MM.1S (cell line): ENCODE measurements at regions not wholly inside any gene's neighbourhood (a gene's known extent, or its start where the extent isn't known, plus 50 kb on each side); places are given as distances from the start of the nearest gene placed in this dataset.

Experiments
- EZH2phosphoT487 ChIP-seq: fragments of 300-600 bp; sonication (generic); IDR thresholded peaks from 2 replicates; pipeline ENCODE4 v1.6.1; 2018; ENCODE audit warnings: antibody characterized with exemption, low read length
- TF ChIP-seq, protein P1 (sequence below): fragments of 300-600 bp; sonication (generic); IDR thresholded peaks from 2 replicates; pipeline ENCODE4 v1.5.1; 2016; ENCODE audit warnings: antibody characterized with exemption, low read length, mixed read lengths

- no peak for TF ChIP-seq EZH2phosphoT487
- TF ChIP-seq, protein P1, sequence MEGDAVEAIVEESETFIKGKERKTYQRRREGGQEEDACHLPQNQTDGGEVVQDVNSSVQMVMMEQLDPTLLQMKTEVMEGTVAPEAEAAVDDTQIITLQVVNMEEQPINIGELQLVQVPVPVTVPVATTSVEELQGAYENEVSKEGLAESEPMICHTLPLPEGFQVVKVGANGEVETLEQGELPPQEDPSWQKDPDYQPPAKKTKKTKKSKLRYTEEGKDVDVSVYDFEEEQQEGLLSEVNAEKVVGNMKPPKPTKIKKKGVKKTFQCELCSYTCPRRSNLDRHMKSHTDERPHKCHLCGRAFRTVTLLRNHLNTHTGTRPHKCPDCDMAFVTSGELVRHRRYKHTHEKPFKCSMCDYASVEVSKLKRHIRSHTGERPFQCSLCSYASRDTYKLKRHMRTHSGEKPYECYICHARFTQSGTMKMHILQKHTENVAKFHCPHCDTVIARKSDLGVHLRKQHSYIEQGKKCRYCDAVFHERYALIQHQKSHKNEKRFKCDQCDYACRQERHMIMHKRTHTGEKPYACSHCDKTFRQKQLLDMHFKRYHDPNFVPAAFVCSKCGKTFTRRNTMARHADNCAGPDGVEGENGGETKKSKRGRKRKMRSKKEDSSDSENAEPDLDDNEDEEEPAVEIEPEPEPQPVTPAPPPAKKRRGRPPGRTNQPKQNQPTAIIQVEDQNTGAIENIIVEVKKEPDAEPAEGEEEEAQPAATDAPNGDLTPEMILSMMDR = no peak
Measured at GRCh38 chr1:29985606-29985945, 737.8 kb downstream of the MATN1 start.
